ENCODE measurements at regions not wholly inside any gene's neighbourhood (a gene's known extent, or its start where the extent isn't known, plus 50 kb on each side); places are given as distances from the start of the nearest gene placed in this dataset.
"Not testable (repeated sequence)": the region's sequence is repeated elsewhere in the genome, so short reads cannot be mapped to it uniquely, and the experiment has no call there.

GRCh38 chr7:76763977-76764376 lies 136.9 kb upstream of the POMZP3 start:
- TF ChIP-seq, protein P1, sequence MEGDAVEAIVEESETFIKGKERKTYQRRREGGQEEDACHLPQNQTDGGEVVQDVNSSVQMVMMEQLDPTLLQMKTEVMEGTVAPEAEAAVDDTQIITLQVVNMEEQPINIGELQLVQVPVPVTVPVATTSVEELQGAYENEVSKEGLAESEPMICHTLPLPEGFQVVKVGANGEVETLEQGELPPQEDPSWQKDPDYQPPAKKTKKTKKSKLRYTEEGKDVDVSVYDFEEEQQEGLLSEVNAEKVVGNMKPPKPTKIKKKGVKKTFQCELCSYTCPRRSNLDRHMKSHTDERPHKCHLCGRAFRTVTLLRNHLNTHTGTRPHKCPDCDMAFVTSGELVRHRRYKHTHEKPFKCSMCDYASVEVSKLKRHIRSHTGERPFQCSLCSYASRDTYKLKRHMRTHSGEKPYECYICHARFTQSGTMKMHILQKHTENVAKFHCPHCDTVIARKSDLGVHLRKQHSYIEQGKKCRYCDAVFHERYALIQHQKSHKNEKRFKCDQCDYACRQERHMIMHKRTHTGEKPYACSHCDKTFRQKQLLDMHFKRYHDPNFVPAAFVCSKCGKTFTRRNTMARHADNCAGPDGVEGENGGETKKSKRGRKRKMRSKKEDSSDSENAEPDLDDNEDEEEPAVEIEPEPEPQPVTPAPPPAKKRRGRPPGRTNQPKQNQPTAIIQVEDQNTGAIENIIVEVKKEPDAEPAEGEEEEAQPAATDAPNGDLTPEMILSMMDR (IDR thresholded peaks at IDR 0.05; ENCODE audit: extremely low read depth in 1 of 2, insufficient read depth in 1 of 2, low read depth in 1 of 2, low read length in 2 of 2): not testable (repeated sequence)
- not testable (repeated sequence) for TF ChIP-seq EZH2 (IDR thresholded peaks at IDR 0.05; ENCODE audit: borderline replicate concordance, low read depth, low read length, severe bottlenecking); POLR2A (IDR thresholded peaks at IDR 0.05; ENCODE audit: low read depth, low read length)

Measured in endothelial cell of umbilical vein (primary cell).